ENCODE measurements at regions not wholly inside any gene's neighbourhood (a gene's known extent, or its start where the extent isn't known, plus 50 kb on each side); places are given as distances from the start of the nearest gene placed in this dataset.
A peak's percentile ranks its signal among the peaks of the same experiment; 100 is the strongest.

DNA sequence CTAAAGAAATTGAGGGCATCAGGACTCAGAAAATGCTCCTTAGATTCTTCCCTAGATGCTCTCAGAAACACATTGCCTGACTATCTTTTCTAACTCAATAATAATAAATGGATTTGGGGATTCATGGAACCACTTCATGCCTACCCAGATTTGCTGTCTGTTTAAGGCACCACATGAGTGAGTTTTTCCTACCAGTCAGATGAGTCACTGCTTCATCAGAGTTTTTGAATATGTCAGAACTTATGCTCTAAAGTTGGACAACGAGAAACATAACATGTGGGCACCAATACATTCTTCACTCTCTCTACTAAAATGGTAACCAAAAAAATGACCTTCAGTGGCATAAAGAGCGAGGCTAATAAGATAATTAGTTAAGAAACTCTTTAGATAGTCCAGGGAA, 1135.1 kb downstream of the TUSC7 start:
- no peak overlapping the region for H3K27ac ChIP-seq (ENCODE audit: low read depth, low read length)
- TF ChIP-seq CTCF (IDR thresholded peaks at IDR 0.05; ENCODE audit: insufficient read depth, low read depth, low read length) (no peak), EZH2 (IDR thresholded peaks at IDR 0.05; ENCODE audit: insufficient read depth, low read length) (no peak)
- peaks cover 12% of the 10 kb centered on the region for H3K4me1 Mint-ChIP-seq (ENCODE audit: low read depth, unreplicated experiment)
- no peaks in the 10 kb centered on the region for H3K36me3 ChIP-seq (ENCODE audit: insufficient read depth, low read length)
- H3K36me3 Mint-ChIP-seq (ENCODE audit: low read depth, unreplicated experiment), result no peaks in the 10 kb centered on the region
- H3K4me1 ChIP-seq (ENCODE audit: insufficient read depth, low read length), result peaks cover 4% of the 10 kb centered on the region
- no peak overlapping the region for H3K4me2 ChIP-seq (ENCODE audit: low read length)
- H3K79me2 ChIP-seq (ENCODE audit: insufficient read depth, low read length), result no peaks in the 10 kb centered on the region
- no peak overlapping the region for H3K27ac Mint-ChIP-seq (ENCODE audit: unreplicated experiment)
- DNase-seq (ENCODE audit: low read depth) (peak; percentile 45), FAIRE-seq (no peak)
- no peak overlapping the region for H3K4me3 Mint-ChIP-seq (ENCODE audit: unreplicated experiment)
- H3K27me3 ChIP-seq (ENCODE audit: insufficient read depth, low read length), result no peaks in the 10 kb centered on the region
- no peaks in the 10 kb centered on the region for H3K9me3 ChIP-seq (ENCODE audit: insufficient read depth, low read depth, low read length)
- no peaks in the 10 kb centered on the region for H4K20me1 ChIP-seq (ENCODE audit: insufficient read depth, low read length)
- H3K9me3 Mint-ChIP-seq (ENCODE audit: unreplicated experiment), result no peaks in the 10 kb centered on the region
- H3K9ac ChIP-seq (ENCODE audit: low read length), result no peak overlapping the region
- H3K4me3 ChIP-seq (ENCODE audit: insufficient read depth, low read depth, low read length), result no peak overlapping the region
- peaks cover 2% of the 10 kb centered on the region for H3K27me3 Mint-ChIP-seq (ENCODE audit: low read depth, unreplicated experiment)
- no peak overlapping the region for H2AFZ ChIP-seq (ENCODE audit: low read depth, low read length)

GRCh38 chr3:117846238-117846637, 1136.7 kb downstream of the TUSC7 start:
- Histone ChIP-seq H3K4me2 (ENCODE audit: low read length) (no peak overlapping the region), H2AFZ (ENCODE audit: low read depth, low read length) (no peak overlapping the region), H3K79me2 (ENCODE audit: insufficient read depth, low read length) (no peaks in the 10 kb centered on the region), H3K27me3 (ENCODE audit: insufficient read depth, low read length) (no peaks in the 10 kb centered on the region), H3K27ac (ENCODE audit: low read depth, low read length) (no peak overlapping the region), H3K4me3 (ENCODE audit: insufficient read depth, low read depth, low read length) (no peak overlapping the region), H3K9me3 (ENCODE audit: insufficient read depth, low read depth, low read length) (no peaks in the 10 kb centered on the region), H3K9ac (ENCODE audit: low read length) (no peak overlapping the region), H3K36me3 (ENCODE audit: insufficient read depth, low read length) (no peaks in the 10 kb centered on the region), H3K4me1 (ENCODE audit: insufficient read depth, low read length) (peaks cover 4% of the 10 kb centered on the region), H4K20me1 (ENCODE audit: insufficient read depth, low read length) (no peaks in the 10 kb centered on the region)
- Mint-ChIP-seq H3K27me3 (ENCODE audit: low read depth, unreplicated experiment) (peaks cover under 1% of the 10 kb centered on the region), H3K4me3 (ENCODE audit: unreplicated experiment) (no peak overlapping the region), H3K36me3 (ENCODE audit: low read depth, unreplicated experiment) (no peaks in the 10 kb centered on the region), H3K27ac (ENCODE audit: unreplicated experiment) (no peak overlapping the region), H3K9me3 (ENCODE audit: unreplicated experiment) (no peaks in the 10 kb centered on the region), H3K4me1 (ENCODE audit: low read depth, unreplicated experiment) (peaks cover 12% of the 10 kb centered on the region)
- FAIRE-seq (no peak), DNase-seq (ENCODE audit: low read depth) (no peak)
- TF ChIP-seq CTCF (IDR thresholded peaks at IDR 0.05; ENCODE audit: insufficient read depth, low read depth, low read length) (no peak), EZH2 (IDR thresholded peaks at IDR 0.05; ENCODE audit: insufficient read depth, low read length) (no peak)

GRCh38 chr3:117848606-117849005, 1139.0 kb downstream of the TUSC7 start:
- H3K4me1 ChIP-seq (ENCODE audit: insufficient read depth, low read length), result peaks cover 4% of the 10 kb centered on the region
- H3K9me3 Mint-ChIP-seq (ENCODE audit: unreplicated experiment), result no peaks in the 10 kb centered on the region

More at GRCh38 chr3:117848606-117849005, 1139.0 kb downstream of the TUSC7 start:
- Histone ChIP-seq H3K4me2 (ENCODE audit: low read length) (no peak overlapping the region), H4K20me1 (ENCODE audit: insufficient read depth, low read length) (no peaks in the 10 kb centered on the region), H3K27ac (ENCODE audit: low read depth, low read length) (no peak overlapping the region), H2AFZ (ENCODE audit: low read depth, low read length) (no peak overlapping the region), H3K36me3 (ENCODE audit: insufficient read depth, low read length) (no peaks in the 10 kb centered on the region), H3K4me3 (ENCODE audit: insufficient read depth, low read depth, low read length) (no peak overlapping the region), H3K79me2 (ENCODE audit: insufficient read depth, low read length) (no peaks in the 10 kb centered on the region), H3K9me3 (ENCODE audit: insufficient read depth, low read depth, low read length) (no peaks in the 10 kb centered on the region), H3K9ac (ENCODE audit: low read length) (no peak overlapping the region), H3K27me3 (ENCODE audit: insufficient read depth, low read length) (no peaks in the 10 kb centered on the region)
- Mint-ChIP-seq H3K4me1 (ENCODE audit: low read depth, unreplicated experiment) (peaks cover 12% of the 10 kb centered on the region), H3K36me3 (ENCODE audit: low read depth, unreplicated experiment) (no peaks in the 10 kb centered on the region), H3K27me3 (ENCODE audit: low read depth, unreplicated experiment) (no peaks in the 10 kb centered on the region), H3K4me3 (ENCODE audit: unreplicated experiment) (no peak overlapping the region), H3K27ac (ENCODE audit: unreplicated experiment) (no peak overlapping the region)
- DNase-seq (ENCODE audit: low read depth) (no peak), FAIRE-seq (no peak)
- TF ChIP-seq CTCF (IDR thresholded peaks at IDR 0.05; ENCODE audit: insufficient read depth, low read depth, low read length) (no peak), EZH2 (IDR thresholded peaks at IDR 0.05; ENCODE audit: insufficient read depth, low read length) (no peak)

Measured in astrocyte (in vitro differentiated cells and primary cell).